Endothelial cell of umbilical vein (primary cell): ENCODE measurements at regions not wholly inside any gene's neighbourhood (a gene's known extent, or its start where the extent isn't known, plus 50 kb on each side); places are given as distances from the start of the nearest gene placed in this dataset.

Source experiments
- BruUV-seq: library from RNA; stranded (reverse); fragments of 400-500 nt; replicated peaks from 2 replicates; lab custom pipeline; 2021; lab: Mats Ljungman, UMichigan
- CTCF ChIA-PET: fragments of 300-600, 350-600 bp; sonication (Branson Sonifier 250); formaldehyde crosslinking; loops from one replicate; lab custom pipeline; 2021; ENCODE audit warnings: antibody characterized with exemption, inconsistent platforms; lab: Charles Lee
- POLR2A ChIA-PET: fragments of 300-600, 350-600 bp; sonication (Branson Sonifier 250); formaldehyde crosslinking; loops from one replicate; lab custom pipeline; 2021; ENCODE audit warnings: antibody characterized with exemption, inconsistent platforms; lab: Charles Lee
- DNase-seq: peaks from one replicate; pipeline ENCODE4 v3.0.0-alpha.2; 2011; ENCODE audit warnings: low read depth, low spot score
- FAIRE-seq: peaks from 2 replicates; lab custom pipeline; 2011; peaks lifted over from hg19 to GRCh38; lab: Jason Lieb, UNC
- H2AFZ ChIP-seq: 2 replicates; pipeline ENCODE4 v1.6.0; 2012; ENCODE audit warnings: low read depth, low read length, control low read depth, inconsistent platforms
- H3K27ac ChIP-seq: 2 replicates; pipeline ENCODE4 v1.5.1; 2011; ENCODE audit warnings: low read depth, mild to moderate bottlenecking, control low read depth, low read length, moderate library complexity; ENCODE audit not compliant: insufficient read depth
- H3K27me3 ChIP-seq, 2 experiments: 2 replicates each; pipeline versions ENCODE4 v1.6.0 to v1.6.1; 2011; ENCODE audit warnings: low read length in 2 of 2, mixed read lengths in 1 of 2; ENCODE audit not compliant: control insufficient read depth in 2 of 2, insufficient read depth in 2 of 2
- H3K36me3 ChIP-seq, 2 experiments: 2 replicates in 1 of 2; 3 replicates in 1 of 2; pipeline ENCODE4 v1.5.1; 2011; ENCODE audit warnings: low read length in 2 of 2, mild to moderate bottlenecking in 1 of 2, moderate library complexity in 1 of 2; ENCODE audit not compliant: control insufficient read depth in 2 of 2, insufficient read depth in 2 of 2; ENCODE audit errors: extremely low read depth in 1 of 2
- H3K4me1 ChIP-seq: 3 replicates; pipeline ENCODE4 v1.5.1; 2011; ENCODE audit warnings: mild to moderate bottlenecking, low read length; ENCODE audit not compliant: control insufficient read depth, insufficient read depth; ENCODE audit errors: extremely low read depth
- H3K4me2 ChIP-seq: 2 replicates; pipeline ENCODE4 v1.6.1; 2011; ENCODE audit warnings: low read length, control low read depth, mixed read lengths; ENCODE audit not compliant: insufficient read depth
- H3K4me3 ChIP-seq, 3 experiments: fragments of 200-600 bp in 1 of 3; sonication (generic), shearing (Covaris generic) in 1 of 3; replicated peaks in 1 of 3; 2 replicates each; pipeline ENCODE4 v1.5.1; 2011 to 2016; ENCODE audit warnings: control low read depth in 3 of 3, low read length in 3 of 3, mild to moderate bottlenecking in 2 of 3, inconsistent platforms in 1 of 3, low read depth in 1 of 3, moderate library complexity in 1 of 3; ENCODE audit not compliant: insufficient read depth in 1 of 3
- H3K79me2 ChIP-seq: 2 replicates; pipeline ENCODE4 v1.6.0; 2012; ENCODE audit warnings: low read length, inconsistent platforms; ENCODE audit not compliant: control insufficient read depth, insufficient read depth
- H3K9ac ChIP-seq: replicated peaks from 2 replicates; pipeline ENCODE3; 2011; ENCODE audit warnings: low read length, control low read depth; ENCODE audit not compliant: insufficient read depth; ENCODE audit errors: extremely low read depth
- H3K9me1 ChIP-seq: replicated peaks from 3 replicates; pipeline ENCODE4 v1.6.0; 2011; ENCODE audit warnings: mild to moderate bottlenecking, low read length; ENCODE audit not compliant: control insufficient read depth, insufficient read depth; ENCODE audit errors: extremely low read depth
- H3K9me3 ChIP-seq: replicated peaks from 2 replicates; pipeline ENCODE4 v1.5.1; 2012; ENCODE audit warnings: low read length, inconsistent platforms; ENCODE audit not compliant: control insufficient read depth, insufficient read depth
- H4K20me1 ChIP-seq: replicated peaks from 2 replicates; pipeline ENCODE3; 2011; ENCODE audit warnings: mild to moderate bottlenecking, low read length; ENCODE audit not compliant: control insufficient read depth, insufficient read depth; ENCODE audit errors: extremely low read depth
- EZH2 ChIP-seq: IDR thresholded peaks from 2 replicates; pipeline ENCODE4 v1.6.1; 2012; ENCODE audit warnings: borderline replicate concordance, low read depth, mild to moderate bottlenecking, moderate library complexity, low read length, inconsistent platforms; ENCODE audit not compliant: severe bottlenecking
- FOS ChIP-seq: IDR thresholded peaks from 2 replicates; pipeline ENCODE4 v1.6.1; 2011; ENCODE audit warnings: mild to moderate bottlenecking, low read length, moderate library complexity, borderline replicate concordance; ENCODE audit not compliant: insufficient read depth
- GATA2 ChIP-seq: IDR thresholded peaks from 2 replicates; pipeline ENCODE4 v1.7.0; 2011; ENCODE audit warnings: low read depth, mild to moderate bottlenecking, moderate library complexity, mixed read lengths, low read length; ENCODE audit not compliant: insufficient read length, insufficient read depth
- JUN ChIP-seq: IDR thresholded peaks from 2 replicates; pipeline ENCODE4 v1.6.1; 2011; ENCODE audit warnings: borderline replicate concordance, low read depth; ENCODE audit not compliant: insufficient read length, insufficient read depth
- MAX ChIP-seq: IDR thresholded peaks from 2 replicates; pipeline ENCODE4 v1.6.1; 2011; ENCODE audit not compliant: insufficient read depth, insufficient read length
- MYC ChIP-seq: IDR thresholded peaks from one replicate; pipeline ENCODE4 v1.6.1; 2011; ENCODE audit warnings: mild to moderate bottlenecking, low read depth, low read length
- POLR2A ChIP-seq: IDR thresholded peaks from 2 replicates; pipeline ENCODE4 v1.6.1; 2012; ENCODE audit warnings: low read depth, mild to moderate bottlenecking, control low read depth, low read length
- POLR2AphosphoS5 ChIP-seq: IDR thresholded peaks from 2 replicates; pipeline ENCODE4 v1.6.1; 2012; ENCODE audit warnings: low read depth, mild to moderate bottlenecking, control low read depth, low read length, moderate library complexity; ENCODE audit not compliant: insufficient read depth
- dilution Hi-C: fragments of 300-500 bp; cut with MboI; formaldehyde crosslinking; loops from one replicate; pipeline ENCODE4 v1.15.0; 2019; ENCODE audit warnings: low sequenced_read_pairs; ENCODE audit not compliant: extremely low pct_ligation_motif_present
- intact Hi-C: fragments of 100-400 bp; cut with micrococcal nuclease; formaldehyde crosslinking; loops from one replicate; pipeline ENCODE4 v1.10.0; 2022

GRCh38 chr5:40385544-40385943, 294.2 kb upstream of the PTGER4 start:
- intact Hi-C loops, result loop anchor here (2.0 kb wide), 1 partner anchor 53 kb away; no protein-coding TSS in a partner anchor
- dilution Hi-C loops, result no loop called here
- TF ChIP-seq FOS (no peak), JUN (no peak), POLR2AphosphoS5 (no peak)
- Histone ChIP-seq H3K4me2 (no peak overlapping the region), H3K9me1 (no peaks in the 10 kb centered on the region), H3K36me3 (no peaks in the 10 kb centered on the region), H3K4me1 (peaks cover 11% of the 10 kb centered on the region), H3K9me3 (no peaks in the 10 kb centered on the region), H3K27ac (no peak overlapping the region), H2AFZ (no peak overlapping the region), H4K20me1 (no peaks in the 10 kb centered on the region), H3K9ac (no peak overlapping the region), H3K4me3 (no peak overlapping the region), H3K27me3 (no peaks in the 10 kb centered on the region), H3K79me2 (no peaks in the 10 kb centered on the region)
- no peak for FAIRE-seq
- no TSS peak for BruUV-seq
- CTCF ChIA-PET, result interaction anchor here (1.4 kb wide), 1 partner anchor 51 kb away, joined by 3 read pairs; no protein-coding TSS in a partner anchor
- POLR2A ChIA-PET, result no interaction called here
- DNase-seq, result no peak

- H3K9me1 ChIP-seq, result no peaks in the 10 kb centered on the region
- ChIA-PET POLR2A (interaction anchor here (0.6 kb wide), 1 partner anchor 400 kb away, joined by 3 read pairs; no protein-coding TSS in a partner anchor), CTCF (interaction anchor here (0.5 to 1.7 kb wide), 4 partner anchors 8 to 75 kb away, joined by 3 to 5 read pairs (median 4); no protein-coding TSS in a partner anchor)
- H3K4me3 ChIP-seq, result no peak overlapping the region
- no peak overlapping the region for H2AFZ ChIP-seq
- no peaks in the 10 kb centered on the region for H3K36me3 ChIP-seq
- no peak for DNase-seq
- FAIRE-seq, result no peak
- H3K27ac ChIP-seq, result no peak overlapping the region
- H3K9ac ChIP-seq, result no peak overlapping the region
- H3K9me3 ChIP-seq, result no peaks in the 10 kb centered on the region
- dilution Hi-C loops (no loop called here), intact Hi-C loops (loop anchor here (2.0 kb wide), 1 partner anchor 52 kb away; no protein-coding TSS in a partner anchor)
- no peak overlapping the region for H3K4me2 ChIP-seq
- no peaks in the 10 kb centered on the region for H3K27me3 ChIP-seq
- BruUV-seq, result no TSS peak
- no peaks in the 10 kb centered on the region for H3K79me2 ChIP-seq
- TF ChIP-seq MYC, result no peak
- TF ChIP-seq GATA2, result no peak
- no peak for TF ChIP-seq FOS
- no peak for TF ChIP-seq POLR2A
- TF ChIP-seq JUN, result no peak
- TF ChIP-seq EZH2, result no peak
- no peak for TF ChIP-seq POLR2AphosphoS5
- TF ChIP-seq MAX, result no peak
- H4K20me1 ChIP-seq, result no peaks in the 10 kb centered on the region
- peaks cover 11% of the 10 kb centered on the region for H3K4me1 ChIP-seq
Observed at GRCh38 chr5:40384782-40385390, 294.8 kb upstream of the PTGER4 start.
